Fibroblast of mammary gland (primary cell): ENCODE measurements at regions not wholly inside any gene's neighbourhood (a gene's known extent, or its start where the extent isn't known, plus 50 kb on each side); places are given as distances from the start of the nearest gene placed in this dataset.

Source experiments
- DNase-seq: peaks from one replicate; pipeline ENCODE4 v3.0.0-alpha.2; 2010; ENCODE audit warnings: low read depth
- H3K4me3 ChIP-seq: 2 replicates; pipeline ENCODE4 v1.5.1; 2011; ENCODE audit warnings: low read depth, mild to moderate bottlenecking, low read length, moderate library complexity; ENCODE audit not compliant: control insufficient read depth
- CTCF ChIP-seq: conservative IDR thresholded peaks from 2 replicates; pipeline ENCODE4 v1.5.1; 2011; ENCODE audit warnings: low read depth, low read length, inconsistent platforms; ENCODE audit not compliant: control insufficient read depth, insufficient read depth

- peak; percentile 83 for DNase-seq
- TF ChIP-seq CTCF = peak; percentile 94
Measured at GRCh38 chr1:55277377-55278130, 62.4 kb upstream of the USP24 start.

GRCh38 chr1:55276671-55277376 is 61.7 kb upstream of the USP24 start:
- H3K4me3 ChIP-seq = no peak overlapping the region
- DNase-seq = no peak
- TF ChIP-seq CTCF = no peak

More at GRCh38 chr1:55277377-55278130, 62.4 kb upstream of the USP24 start:
- no peak overlapping the region for H3K4me3 ChIP-seq

GRCh38 chr1:55275941-55276341 is 60.8 kb upstream of the USP24 start:
- no peak for TF ChIP-seq CTCF
- no peak overlapping the region for H3K4me3 ChIP-seq
- peak; percentile 36 for DNase-seq

- DNase-seq = peak; percentile 60
- no peak for TF ChIP-seq CTCF
- H3K4me3 ChIP-seq = no peak overlapping the region
Measured at GRCh38 chr1:55275151-55275748, 60.1 kb upstream of the USP24 start.

- no peak for TF ChIP-seq CTCF
- H3K4me3 ChIP-seq = no peak overlapping the region
- DNase-seq = no peak
Measured at GRCh38 chr1:55272994-55273393, 57.8 kb upstream of the USP24 start.
